ENCODE measurements at regions not wholly inside any gene's neighbourhood (a gene's known extent, or its start where the extent isn't known, plus 50 kb on each side); places are given as distances from the start of the nearest gene placed in this dataset.

GRCh38 chr15:94792196-94792595 lies 560.8 kb downstream of the MCTP2 start:
- TF ChIP-seq CTCF (IDR thresholded peaks at IDR 0.05; ENCODE audit: low read depth, low read length) (no peak), EZH2phosphoT487 (IDR thresholded peaks at IDR 0.05; ENCODE audit: low read depth) (no peak)

All from OCI-LY3 (cell line).